ENCODE measurements at regions not wholly inside any gene's neighbourhood (a gene's known extent, or its start where the extent isn't known, plus 50 kb on each side); places are given as distances from the start of the nearest gene placed in this dataset.

DNA sequence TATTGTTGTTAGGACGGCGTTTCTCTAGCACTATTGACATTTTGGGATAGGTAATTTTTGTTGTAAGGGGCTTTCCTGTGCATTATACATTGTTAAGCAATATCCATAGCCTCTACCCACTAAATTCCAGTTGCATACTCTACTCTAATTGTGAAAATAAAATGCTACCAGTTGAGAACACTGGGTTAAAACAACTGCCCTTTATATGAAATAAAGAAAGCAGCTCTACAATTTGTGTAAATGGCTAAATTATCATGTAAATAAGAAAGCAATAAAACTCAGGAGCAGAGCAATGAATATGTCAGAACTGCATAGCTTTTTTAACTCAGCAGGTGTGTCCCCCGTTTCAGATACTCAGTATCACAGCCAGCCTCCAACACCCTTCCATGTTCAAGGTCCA is 812.7 kb upstream of the NRXN1 start:
- TF ChIP-seq CTCF (IDR thresholded peaks at IDR 0.05; ENCODE audit: insufficient read depth, low read length, poor library complexity, severe bottlenecking) (no peak), EZH2phosphoT487 (conservative IDR thresholded peaks at IDR 0.05; ENCODE audit: low read length) (no peak)

Data from SU-DHL-6 (cell line).